Frontal cortex (tissue), 3 donors: ENCODE measurements at regions not wholly inside any gene's neighbourhood (a gene's known extent, or its start where the extent isn't known, plus 50 kb on each side); places are given as distances from the start of the nearest gene placed in this dataset.

Experiments used
- DNase-seq, 2 donors: peaks; one replicate each; pipeline ENCODE4 v3.0.0; 2012; ENCODE audit warnings: low spot score in 2 of 2
- FAIRE-seq: peaks from 2 replicates; lab custom pipeline; 2012; peaks lifted over from hg19 to GRCh38; lab: Jason Lieb, UNC
- donor health status: control.
- donor health status: control.
- donor health status: control.

DNA sequence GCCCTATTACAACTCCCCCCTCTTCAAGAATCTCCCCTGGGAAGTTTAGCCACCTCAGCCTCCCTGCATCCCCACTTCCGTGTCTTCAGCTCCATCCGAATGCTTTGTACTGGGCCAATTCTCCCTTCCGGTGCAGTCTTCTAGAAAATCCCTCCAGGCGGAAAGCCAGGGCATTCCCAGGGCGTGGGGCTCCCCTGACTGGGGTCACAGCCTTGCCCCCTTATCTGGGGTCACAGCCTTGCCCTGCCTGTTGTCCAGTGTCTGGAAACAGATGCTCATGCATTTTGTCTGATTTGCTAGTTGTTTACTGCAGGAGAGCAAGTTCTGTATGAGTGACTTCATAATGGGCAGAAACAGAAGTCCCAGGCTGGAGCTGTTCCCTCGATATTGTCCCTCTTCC is 112.5 kb upstream of the TCERG1L start:
- DNase-seq = no peak
- no peak for FAIRE-seq

- FAIRE-seq = no peak
- no peak for DNase-seq
These were observed 113.4 kb upstream of the TCERG1L start for GRCh38 chr10:131424836-131425491.

DNA sequence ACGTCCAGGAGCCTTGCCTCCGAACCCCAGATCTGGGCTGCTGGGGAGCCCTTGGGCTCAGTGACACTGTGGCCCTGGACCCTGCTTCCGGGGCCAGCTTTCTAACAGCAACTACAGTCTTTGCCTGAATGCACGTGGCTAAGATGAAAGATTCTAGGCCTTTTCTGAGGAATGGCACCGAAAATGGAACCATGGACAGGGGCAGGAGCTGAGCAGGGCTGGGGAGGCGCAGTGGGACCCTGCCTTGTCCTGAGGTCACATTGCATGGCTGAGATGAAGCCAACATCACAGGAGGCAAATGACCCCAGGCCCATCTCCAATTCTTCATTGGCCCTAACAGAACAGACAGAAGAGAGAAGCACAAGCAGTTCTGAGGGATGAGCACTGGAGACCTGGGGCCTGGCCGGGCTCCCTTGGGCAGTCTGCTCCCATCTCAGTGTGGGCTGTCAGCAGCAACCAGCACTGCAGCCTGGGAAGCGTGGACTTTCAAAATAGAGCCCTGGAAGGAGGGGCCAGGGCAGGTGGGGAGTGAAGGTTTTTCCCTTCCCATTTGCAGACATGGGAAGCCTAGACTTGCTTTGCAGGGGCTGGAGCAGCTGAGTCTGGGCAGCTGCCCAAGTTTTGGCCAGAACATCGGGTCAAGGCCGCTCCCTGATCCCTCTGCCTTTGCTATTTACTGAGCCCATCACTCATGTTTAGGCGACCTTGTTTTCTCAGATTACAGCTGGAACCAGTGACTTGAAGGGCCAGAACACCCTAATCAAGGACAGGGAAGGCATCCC is 114.4 kb upstream of the TCERG1L start:
- no peak for DNase-seq

DNA sequence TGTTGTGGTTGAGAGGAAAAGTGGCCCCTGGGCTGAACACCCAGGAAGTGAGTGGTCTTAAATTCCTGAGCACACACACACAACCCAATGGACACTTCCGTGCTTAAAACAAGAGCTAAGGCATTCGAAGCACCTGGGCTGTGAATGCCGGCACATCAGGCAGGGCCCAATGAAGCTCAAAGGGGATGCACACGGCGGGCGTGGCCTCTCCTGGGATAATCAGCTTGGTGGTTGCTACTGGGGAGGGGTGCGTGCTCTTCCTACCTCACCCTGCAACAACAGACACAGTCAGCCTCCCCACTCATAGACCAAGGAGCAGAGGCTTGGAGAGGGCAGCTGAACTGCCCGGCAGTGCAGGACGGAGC is 115.0 kb upstream of the TCERG1L start:
- FAIRE-seq (no peak), DNase-seq (no peak)

More for the DNA sequence above, 114.4 kb upstream of the TCERG1L start:
- no peak for FAIRE-seq

DNA sequence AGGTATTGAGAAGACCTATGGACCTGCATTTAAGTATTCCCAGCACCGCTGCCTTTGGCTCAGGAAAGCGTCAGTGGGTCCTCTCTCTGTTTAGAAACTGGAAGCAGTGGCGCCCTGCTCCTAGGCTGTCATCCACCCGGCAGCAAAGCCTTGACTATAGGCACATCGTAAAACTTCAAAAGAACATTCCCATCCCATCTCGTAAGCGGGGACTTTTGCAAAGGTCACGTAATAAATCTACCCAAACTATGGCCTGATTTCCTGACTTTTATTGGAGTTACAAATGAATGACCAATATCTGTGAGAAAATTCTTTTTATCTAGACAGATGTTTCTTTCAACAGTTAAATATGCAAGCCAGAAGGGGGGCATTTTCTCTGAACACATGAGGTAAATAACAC is 115.8 kb upstream of the TCERG1L start:
- DNase-seq (no peak), FAIRE-seq (no peak)

- no peak for FAIRE-seq
- no peak for DNase-seq
These were observed 116.4 kb upstream of the TCERG1L start for GRCh38 chr10:131427901-131428300.

DNA sequence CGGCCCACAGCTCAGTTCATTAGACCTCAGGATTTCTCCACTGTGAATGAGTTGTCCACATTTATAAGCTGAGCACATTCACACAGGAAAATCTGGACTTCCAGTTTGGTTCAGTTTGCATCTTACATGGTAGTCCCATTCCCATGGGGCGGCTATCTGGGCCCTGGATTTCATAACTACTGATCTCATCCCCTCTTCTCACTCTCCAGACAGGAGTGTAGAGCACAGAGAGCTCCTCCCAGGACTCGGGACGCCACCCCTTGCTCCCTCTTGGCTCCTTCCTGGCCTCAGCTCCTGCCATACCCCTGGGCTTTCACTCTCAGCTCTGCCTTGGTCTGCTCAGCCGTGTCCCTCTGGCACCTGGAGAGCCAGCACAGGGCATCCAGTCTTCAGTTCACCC is 117.6 kb upstream of the TCERG1L start:
- FAIRE-seq = no peak
- DNase-seq = no peak

GRCh38 chr10:131429942-131430341 is 118.4 kb upstream of the TCERG1L start:
- no peak for FAIRE-seq
- DNase-seq = no peak

DNA sequence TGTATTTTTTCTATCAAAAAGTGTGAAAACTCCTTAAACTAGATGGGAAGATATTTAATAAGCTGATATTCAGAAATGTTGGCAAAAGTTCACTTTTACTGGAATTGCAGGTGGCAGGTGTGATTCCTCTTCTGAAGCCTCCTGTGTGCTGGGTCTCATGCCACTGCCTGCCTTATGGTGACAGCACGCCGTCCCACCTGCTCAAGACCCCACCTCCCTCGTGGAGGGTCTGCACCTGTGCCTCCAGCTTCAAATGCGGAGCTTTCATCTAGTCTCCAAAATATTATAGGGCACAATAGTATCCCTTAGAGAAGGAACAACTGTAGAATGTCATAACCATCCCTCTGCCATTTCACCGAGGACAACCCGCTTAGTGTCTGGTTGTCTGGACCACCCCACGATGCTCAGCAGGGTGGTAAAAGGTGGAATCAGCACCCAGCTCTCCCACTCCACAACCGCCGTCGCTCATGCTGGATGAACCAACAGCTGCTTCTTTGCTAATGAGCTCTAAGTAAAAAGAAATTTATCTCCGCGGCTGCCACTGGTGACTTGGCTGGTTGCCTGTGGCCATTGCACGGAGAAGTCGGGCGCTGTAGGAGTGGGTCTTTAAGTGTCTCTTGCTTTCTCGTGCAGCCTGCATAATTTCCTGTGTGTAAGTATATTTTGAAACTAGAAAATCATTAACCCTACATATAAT is 119.3 kb upstream of the TCERG1L start:
- DNase-seq (no peak), FAIRE-seq (no peak)

GRCh38 chr10:131431533-131431932 is 120.0 kb upstream of the TCERG1L start:
- FAIRE-seq = no peak
- DNase-seq = no peak

DNA sequence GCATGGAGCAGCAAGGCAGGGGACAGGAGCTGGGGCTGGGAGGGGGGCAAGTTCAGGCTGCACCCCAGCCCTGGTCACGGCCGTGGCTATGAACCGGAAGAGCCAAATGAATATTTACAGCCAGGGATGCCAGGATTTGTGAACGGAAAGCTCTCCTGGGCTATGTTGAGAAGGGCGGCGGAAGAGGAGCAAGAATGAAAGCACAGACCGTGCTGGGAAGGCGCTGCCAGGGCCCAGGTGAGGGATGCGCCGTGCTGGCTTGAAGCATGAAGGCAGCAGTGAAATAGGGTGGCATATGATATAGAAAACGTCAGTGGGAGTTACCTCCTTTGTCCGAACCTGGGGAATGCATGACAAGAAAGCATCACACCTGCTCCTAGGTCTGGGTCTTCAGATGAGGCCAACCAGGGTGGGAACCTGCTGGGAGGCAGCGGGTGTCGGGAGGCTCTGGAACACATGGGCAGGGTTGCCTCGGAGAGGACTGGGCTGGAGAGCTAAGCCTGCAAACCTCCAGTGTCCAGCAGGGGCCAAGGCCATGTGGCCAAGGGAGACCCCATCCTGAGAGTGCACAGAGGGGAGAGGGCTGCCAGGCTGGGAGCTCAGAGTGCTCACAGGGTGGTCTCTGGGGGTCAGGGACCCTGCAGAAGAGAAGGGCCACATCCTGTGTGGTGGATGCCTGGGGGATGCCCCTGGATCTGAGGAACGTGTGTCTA is 120.6 kb upstream of the TCERG1L start:
- DNase-seq (no peak), FAIRE-seq (no peak)

GRCh38 chr10:131433568-131433967 is 122.0 kb upstream of the TCERG1L start:
- no peak for DNase-seq
- no peak for FAIRE-seq

- DNase-seq (no peak), FAIRE-seq (no peak)
These were observed 123.7 kb upstream of the TCERG1L start for GRCh38 chr10:131435232-131435631.

DNA sequence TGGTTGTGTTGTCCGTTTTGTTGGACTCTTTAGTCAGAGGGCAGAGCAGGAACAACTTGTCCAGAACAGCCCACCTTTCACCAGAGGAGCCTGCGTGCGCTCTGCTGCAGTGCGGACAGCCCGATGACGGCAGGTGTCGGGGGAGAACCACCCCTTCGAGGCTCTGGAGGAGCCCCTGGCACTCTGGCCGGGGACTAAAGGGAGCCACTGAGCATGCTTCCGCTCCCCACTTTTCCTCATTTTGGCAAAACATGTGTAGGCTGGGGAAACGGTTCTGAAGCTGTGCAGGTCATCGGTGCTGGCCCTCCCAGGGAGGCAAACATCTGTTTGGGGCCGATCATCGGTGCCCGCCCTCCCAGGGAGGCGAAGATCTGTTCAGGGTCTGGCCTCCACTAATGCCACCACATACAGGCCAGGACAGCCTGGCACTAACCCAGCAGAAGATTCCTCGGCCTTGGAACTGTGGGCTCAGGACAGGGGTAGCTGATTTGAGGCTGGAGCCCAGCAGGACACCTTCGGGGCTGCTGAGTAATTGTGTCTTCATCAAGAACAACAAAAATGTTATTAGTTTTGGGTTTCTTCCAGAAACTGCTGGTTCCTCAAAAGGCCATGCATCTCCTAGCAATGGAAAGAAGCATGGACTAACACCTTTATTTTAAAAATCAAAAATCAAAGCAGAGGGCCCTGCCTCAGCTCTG is 124.4 kb upstream of the TCERG1L start:
- FAIRE-seq = no peak
- DNase-seq = no peak

DNA sequence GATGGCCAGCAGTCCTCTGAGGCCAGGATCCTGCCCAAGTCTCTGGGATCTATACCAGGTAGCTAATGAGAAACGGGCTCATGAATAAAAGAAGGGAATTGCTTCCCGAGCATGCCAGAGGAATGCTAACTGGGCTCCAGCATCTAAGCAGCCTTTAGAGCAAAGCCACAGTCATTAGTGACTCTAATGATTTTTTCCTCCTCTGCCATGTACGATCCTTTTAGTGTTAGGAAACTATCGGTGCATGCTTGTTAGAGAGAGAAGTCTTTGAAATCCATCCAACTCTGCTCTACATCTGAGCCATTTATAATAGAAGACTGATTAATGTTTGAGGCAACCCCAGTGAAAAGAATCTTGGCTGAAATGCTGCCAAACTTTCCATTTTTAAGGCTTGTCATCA is 124.9 kb upstream of the TCERG1L start:
- FAIRE-seq (no peak), DNase-seq (peak; percentile 46 to 47)

DNA sequence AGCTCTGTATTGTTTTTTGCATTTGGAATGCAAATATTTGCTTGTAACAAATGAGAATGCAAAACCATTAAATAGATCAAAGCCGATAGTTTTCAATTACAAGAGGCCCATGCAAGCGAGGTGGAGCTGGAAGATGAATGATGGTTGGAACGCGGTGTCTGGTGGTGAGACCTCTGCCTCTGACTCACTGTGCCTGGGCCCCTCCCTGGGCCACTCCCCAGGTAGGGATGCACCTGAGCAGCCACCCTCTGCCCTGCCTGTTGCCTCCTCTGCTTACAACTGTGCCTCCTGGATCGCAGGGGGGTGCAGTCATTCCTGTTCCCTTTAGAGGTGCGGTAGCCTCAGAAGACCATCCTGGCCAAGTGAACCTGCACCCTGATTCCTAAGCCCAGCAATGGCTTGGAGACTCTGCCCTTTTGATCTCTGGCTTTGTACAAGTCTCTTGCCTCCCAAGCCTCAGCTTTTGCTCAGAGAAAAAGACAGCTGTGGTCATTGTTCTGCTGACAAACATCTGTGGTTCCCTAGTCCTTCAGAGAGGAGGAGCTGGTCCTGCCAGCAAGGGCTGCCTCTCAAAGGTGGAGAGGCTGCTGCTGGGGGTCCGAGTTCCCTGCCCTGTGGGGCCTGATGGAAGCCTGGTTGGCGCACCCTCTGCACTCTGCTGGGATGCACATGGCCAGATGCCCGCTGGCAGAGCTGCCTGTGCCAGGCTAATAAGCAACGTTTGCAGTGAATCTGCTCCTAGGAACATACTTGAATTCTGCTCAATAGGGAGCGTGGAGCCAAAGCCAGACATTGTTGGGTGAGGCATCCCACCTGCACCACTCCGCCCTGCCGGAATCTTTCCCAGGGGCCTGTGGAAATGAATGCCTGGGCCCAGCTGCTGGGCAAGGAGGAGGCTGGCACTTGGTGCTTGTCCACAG is 126.3 kb upstream of the TCERG1L start:
- FAIRE-seq (no peak), DNase-seq (peak in 1 of 2 donors; percentile 30)

- FAIRE-seq (no peak), DNase-seq (no peak)
These were observed 127.1 kb upstream of the TCERG1L start for GRCh38 chr10:131438665-131439064.

DNA sequence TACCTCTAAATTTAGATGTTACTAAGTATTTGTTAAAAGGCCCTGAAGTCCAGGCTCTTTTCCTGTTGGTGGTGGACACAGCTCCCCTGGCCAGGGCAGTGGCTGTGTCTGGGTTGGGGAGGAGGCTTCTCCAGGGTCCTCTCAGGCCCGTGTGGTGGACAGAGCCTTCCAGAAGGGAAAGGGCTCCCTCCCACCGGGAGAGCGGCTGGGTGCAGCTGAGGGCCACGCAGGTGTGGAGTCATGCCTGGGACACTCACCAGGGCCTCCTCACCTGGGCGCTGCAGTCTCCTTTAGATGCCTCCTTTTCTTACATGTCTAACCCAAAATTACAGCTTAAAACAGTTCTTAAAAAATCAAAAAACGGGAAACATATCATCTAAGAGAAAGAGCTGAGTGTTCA is 128.2 kb upstream of the TCERG1L start:
- DNase-seq = no peak
- FAIRE-seq = no peak
